ENCODE measurements at regions not wholly inside any gene's neighbourhood (a gene's known extent, or its start where the extent isn't known, plus 50 kb on each side); places are given as distances from the start of the nearest gene placed in this dataset.

- TF ChIP-seq, protein P1, sequence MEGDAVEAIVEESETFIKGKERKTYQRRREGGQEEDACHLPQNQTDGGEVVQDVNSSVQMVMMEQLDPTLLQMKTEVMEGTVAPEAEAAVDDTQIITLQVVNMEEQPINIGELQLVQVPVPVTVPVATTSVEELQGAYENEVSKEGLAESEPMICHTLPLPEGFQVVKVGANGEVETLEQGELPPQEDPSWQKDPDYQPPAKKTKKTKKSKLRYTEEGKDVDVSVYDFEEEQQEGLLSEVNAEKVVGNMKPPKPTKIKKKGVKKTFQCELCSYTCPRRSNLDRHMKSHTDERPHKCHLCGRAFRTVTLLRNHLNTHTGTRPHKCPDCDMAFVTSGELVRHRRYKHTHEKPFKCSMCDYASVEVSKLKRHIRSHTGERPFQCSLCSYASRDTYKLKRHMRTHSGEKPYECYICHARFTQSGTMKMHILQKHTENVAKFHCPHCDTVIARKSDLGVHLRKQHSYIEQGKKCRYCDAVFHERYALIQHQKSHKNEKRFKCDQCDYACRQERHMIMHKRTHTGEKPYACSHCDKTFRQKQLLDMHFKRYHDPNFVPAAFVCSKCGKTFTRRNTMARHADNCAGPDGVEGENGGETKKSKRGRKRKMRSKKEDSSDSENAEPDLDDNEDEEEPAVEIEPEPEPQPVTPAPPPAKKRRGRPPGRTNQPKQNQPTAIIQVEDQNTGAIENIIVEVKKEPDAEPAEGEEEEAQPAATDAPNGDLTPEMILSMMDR (IDR thresholded peaks at IDR 0.05 in 2 of 3, conservative IDR thresholded peaks at IDR 0.05 in 1 of 3; ENCODE audit: control insufficient read depth in 2 of 3, extremely low read depth in 1 of 3, insufficient read depth in 1 of 3, low read depth in 3 of 3, low read length in 3 of 3): no peak
- TF ChIP-seq SMAD5 (IDR thresholded peaks at IDR 0.05; ENCODE audit: low read depth): no peak
- TF ChIP-seq FOXK2 (IDR thresholded peaks at IDR 0.05): no peak
- TF ChIP-seq NRF1 (conservative IDR thresholded peaks at IDR 0.05; ENCODE audit: low read depth, low read length): no peak
- peak; percentile 90 for TF ChIP-seq NFIC (IDR thresholded peaks at IDR 0.05; ENCODE audit: low read depth, low read length)
- peak; percentile 30; the same call in 1 of the 2 replicates for TF ChIP-seq PML (IDR thresholded peaks at IDR 0.05; ENCODE audit: low read length)
- TF ChIP-seq MTA3 (IDR thresholded peaks at IDR 0.05; ENCODE audit: borderline replicate concordance, low read length): no peak
- peak; percentile 56; the same call in 1 of the 2 replicates for TF ChIP-seq CBFB (IDR thresholded peaks at IDR 0.05; ENCODE audit: low read depth)
- no peak for TF ChIP-seq NFYA (IDR thresholded peaks at IDR 0.05; ENCODE audit: borderline replicate concordance, low read depth, low read length)
- 0 out of 2 replicates have a peak, but pooled peaks have one; percentile 34 for TF ChIP-seq MEF2A (IDR thresholded peaks at IDR 0.05; ENCODE audit: insufficient read depth, low read depth, low read length)
- TF ChIP-seq USF1 (IDR thresholded peaks at IDR 0.05; ENCODE audit: borderline replicate concordance, extremely low read length, insufficient read depth, low read depth, low read length): no peak
- TF ChIP-seq NR2C2 (IDR thresholded peaks at IDR 0.05; ENCODE audit: borderline replicate concordance, control insufficient read depth, insufficient read length, low read depth): no peak
- TF ChIP-seq JUNB (IDR thresholded peaks at IDR 0.05): peak; percentile 78
- TF ChIP-seq RELA (IDR thresholded peaks at IDR 0.05; ENCODE audit: borderline replicate concordance, partially characterized antibody): no peak
- no peak for TF ChIP-seq RAD21 (IDR thresholded peaks at IDR 0.05; ENCODE audit: insufficient read depth, low read depth, low read length)
- TF ChIP-seq, protein P2, sequence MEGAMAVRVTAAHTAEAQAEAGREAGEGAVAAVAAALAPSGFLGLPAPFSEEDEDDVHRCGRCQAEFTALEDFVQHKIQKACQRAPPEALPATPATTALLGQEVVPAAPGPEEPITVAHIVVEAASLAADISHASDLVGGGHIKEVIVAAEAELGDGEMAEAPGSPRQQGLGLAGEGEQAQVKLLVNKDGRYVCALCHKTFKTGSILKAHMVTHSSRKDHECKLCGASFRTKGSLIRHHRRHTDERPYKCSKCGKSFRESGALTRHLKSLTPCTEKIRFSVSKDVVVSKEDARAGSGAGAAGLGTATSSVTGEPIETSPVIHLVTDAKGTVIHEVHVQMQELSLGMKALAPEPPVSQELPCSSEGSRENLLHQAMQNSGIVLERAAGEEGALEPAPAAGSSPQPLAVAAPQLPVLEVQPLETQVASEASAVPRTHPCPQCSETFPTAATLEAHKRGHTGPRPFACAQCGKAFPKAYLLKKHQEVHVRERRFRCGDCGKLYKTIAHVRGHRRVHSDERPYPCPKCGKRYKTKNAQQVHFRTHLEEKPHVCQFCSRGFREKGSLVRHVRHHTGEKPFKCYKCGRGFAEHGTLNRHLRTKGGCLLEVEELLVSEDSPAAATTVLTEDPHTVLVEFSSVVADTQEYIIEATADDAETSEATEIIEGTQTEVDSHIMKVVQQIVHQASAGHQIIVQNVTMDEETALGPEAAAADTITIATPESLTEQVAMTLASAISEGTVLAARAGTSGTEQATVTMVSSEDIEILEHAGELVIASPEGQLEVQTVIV (IDR thresholded peaks at IDR 0.05; ENCODE audit: borderline replicate concordance, partially characterized antibody): no peak
- peak; percentile 13 for TF ChIP-seq BCL3 (IDR thresholded peaks at IDR 0.05; ENCODE audit: borderline replicate concordance, insufficient read depth, low read depth, low read length, poor library complexity, severe bottlenecking)
- TF ChIP-seq RELB (IDR thresholded peaks at IDR 0.05; ENCODE audit: low read depth): 0 out of 2 replicates have a peak, but pooled peaks have one; percentile 17
- TF ChIP-seq KDM1A (IDR thresholded peaks at IDR 0.05; ENCODE audit: borderline replicate concordance): no peak
- no peak for TF ChIP-seq SUPT20H (IDR thresholded peaks at IDR 0.05; ENCODE audit: borderline replicate concordance, control insufficient read depth, low read depth, low read length)
Measured at GRCh38 chr3:189404797-189405484, 226.2 kb upstream of the TP63 start (continued).

All from GM12878 (cell line).